SW 1271 (cell line): ENCODE measurements at regions not wholly inside any gene's neighbourhood (a gene's known extent, or its start where the extent isn't known, plus 50 kb on each side); places are given as distances from the start of the nearest gene placed in this dataset.
"Not testable (repeated sequence)": the region's sequence is repeated elsewhere in the genome, so short reads cannot be mapped to it uniquely, and the experiment has no call there.

Source experiments
- DNase-seq, 2 experiments: peaks; one replicate each; lab custom pipeline; 2025; lab: John Stamatoyannopoulos, UW

DNA sequence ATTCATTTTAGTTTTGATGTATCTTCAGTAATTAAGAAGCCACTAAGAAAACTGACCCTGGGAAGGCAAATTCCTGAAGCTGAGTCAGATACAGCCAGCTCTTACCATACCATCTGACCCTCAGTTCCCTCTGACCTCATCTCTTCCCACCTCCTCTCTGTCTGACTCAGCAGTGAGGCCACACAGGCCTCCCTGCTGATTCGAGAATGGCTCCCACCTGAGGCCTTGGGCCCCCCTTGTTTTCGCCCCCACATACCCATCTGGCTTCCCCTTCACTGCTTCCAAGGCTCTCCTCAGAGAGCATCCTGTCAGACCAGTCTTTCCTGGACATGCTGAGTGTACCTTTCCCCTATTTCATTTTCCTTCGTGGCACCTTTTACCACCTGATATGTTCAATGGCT, 71.0 kb upstream of the CYP1B1 start:
- DNase-seq, result peak; percentile 69 to 93

DNA sequence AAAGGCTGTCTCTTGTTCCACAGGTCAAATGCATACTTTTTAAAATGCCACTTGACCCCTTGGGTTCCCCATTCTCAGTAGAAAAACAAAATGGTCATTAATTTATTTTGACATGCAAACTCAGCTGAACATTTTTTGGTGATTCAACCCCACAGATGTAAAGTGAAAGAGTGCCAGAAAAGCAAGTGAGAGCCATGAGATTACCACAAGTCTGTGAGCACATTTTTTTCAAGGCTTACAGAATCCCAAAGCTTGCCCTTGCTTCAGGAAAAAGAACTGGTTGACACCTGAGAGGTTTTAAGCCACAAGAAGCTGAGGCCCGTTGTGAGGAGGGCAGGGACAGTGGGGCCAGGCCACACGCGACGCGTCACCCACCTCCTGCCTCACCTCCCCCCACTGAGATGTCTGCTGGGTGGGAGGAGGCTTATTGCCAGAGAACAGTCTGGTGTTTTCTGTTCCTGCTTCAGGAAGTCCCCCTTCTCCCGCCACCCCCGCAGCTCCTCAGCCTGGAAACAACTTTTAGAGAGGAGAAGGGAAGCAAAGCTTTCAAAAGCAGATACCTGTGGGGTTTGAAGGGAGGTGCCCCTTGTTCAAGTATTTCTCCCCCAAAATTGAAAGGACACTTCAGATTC, 70.4 kb upstream of the CYP1B1 start:
- peak; percentile 65 to 89 for DNase-seq

DNA sequence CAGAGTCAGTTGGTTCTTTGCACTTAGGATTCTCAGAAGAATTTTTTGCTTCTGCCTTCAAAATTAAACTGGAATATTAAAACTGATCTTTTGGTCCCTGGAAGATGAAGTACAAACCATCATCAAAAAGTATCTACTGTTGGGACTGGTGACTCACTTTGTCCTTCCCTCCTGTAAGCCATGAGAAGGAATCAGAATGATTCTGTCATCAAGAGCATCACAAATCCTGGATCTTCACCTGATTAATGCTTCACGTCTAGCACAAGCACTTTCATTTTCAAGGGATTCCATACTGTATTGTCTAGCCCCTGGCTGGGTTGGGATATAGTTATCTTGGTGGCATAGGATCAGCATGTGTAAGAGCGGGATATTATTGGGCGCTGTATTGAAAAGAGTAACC, 69.3 kb upstream of the CYP1B1 start:
- DNase-seq, result no peak

DNA sequence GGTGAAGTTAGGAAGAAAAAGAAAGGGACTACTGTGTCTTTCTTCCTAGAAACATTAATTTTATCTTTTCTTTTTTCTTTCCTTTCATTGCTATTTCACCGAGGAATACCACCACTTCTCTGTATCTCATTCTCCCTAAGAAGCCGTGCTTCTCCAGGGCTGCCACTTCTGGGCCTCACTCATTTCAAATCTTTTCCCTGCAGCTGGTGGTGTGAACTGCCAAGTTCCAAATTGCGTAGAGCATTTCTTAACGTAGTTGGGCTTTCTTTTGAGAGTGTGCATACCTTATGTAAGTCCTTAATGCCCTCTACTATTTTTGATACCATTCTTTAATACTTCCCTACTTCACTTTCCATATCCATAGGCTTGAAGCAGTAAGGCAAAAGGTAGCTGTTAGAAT, 66.7 kb upstream of the CYP1B1 start:
- DNase-seq, result no peak

DNA sequence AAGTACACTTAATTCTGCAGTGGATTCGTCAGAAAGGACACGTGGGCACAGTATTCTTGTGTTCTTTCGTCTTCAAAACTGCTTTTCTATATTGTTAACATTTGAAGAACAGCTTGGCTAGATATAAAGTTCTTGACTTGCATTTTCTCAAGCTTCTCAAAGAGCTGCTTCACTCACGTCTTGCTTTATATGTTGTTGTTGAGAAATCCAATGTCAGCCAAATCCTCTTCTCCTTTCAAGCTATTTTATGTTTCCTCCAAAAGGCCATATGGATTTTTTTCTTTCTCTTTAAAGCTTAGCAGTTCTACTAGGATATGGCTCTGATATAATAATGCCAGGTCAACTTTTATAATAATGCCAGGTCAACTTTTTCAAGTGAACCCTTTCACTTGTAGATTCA, 65.5 kb upstream of the CYP1B1 start:
- no peak for DNase-seq

DNA sequence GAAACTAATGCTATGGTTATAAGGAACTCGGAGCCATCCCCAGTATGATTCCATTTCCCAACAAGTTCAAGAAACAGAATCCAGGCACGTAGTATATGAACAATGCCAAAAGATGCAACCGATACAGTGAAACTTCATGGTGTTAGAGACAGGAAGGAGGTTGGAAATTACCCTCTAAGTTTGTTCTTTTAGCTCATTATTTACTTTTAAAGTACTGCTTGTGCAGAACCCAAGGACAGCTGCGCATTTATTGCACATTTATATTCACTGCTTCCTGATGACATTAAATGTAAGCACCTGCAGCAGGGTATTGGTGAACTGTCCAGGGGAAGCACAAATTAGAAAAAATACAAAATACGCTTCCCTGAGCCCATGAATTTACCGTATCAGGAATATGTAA, 63.0 kb upstream of the CYP1B1 start:
- DNase-seq, result no peak

DNA sequence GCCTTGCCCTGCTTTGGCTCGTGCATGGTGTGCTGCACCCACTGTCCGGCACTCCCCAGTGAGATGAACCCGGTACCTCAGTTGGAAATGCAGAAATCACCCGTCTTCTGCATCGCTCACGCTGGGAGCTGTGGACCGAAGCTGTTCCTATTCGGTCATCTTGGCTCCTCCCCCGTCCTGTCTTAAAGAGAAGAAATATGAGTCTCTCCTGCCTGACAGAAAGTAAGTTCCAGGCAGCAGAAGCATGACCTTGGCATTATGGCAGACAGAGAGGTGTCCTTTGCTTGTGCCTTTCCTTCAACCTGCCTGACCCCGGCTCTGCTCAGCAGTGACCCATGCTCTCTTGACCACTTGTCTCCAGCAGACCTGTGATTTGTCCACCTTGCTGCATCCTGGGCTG, 62.5 kb upstream of the CYP1B1 start:
- no peak for DNase-seq

DNA sequence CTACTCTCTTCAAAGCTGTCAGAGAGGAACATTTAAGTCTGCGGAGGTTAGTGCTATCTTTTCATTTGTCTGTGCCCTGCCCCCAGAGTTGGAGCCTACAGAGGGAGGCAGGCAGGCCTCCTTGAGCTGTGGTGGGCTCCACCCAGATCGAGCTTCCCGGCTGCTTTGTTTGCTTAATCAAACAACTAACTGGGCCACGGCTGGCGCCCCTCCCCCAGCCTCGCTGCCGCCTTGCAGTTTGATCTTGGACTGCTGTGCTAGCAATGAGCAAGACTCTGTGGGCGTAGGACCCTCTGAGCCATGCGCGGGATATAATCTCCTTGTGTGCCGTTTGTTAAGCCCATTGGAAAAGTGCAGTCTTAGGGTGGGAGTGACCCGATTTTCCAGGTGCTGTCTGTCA, 62.0 kb upstream of the CYP1B1 start:
- DNase-seq, result not testable (repeated sequence)

DNA sequence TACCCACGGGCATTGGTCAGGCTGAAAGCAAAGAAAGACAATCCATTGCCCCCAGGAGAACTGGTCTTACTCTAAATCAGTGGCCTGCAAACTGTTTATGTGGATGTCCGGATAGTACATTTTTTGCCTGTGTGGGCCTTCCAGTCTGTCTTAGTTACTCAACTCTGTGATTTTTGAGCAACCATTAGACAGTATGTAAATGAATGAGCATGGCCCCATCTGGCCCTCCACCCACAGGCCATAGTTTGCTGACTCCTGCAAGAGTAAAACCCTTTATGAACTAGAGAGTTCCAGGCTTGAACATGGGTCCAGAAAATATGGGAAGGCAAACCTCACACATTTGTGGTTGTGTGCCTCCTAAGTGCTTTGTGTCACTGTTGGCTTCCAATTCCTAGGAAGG, 55.7 kb upstream of the CYP1B1 start:
- no peak for DNase-seq

DNA sequence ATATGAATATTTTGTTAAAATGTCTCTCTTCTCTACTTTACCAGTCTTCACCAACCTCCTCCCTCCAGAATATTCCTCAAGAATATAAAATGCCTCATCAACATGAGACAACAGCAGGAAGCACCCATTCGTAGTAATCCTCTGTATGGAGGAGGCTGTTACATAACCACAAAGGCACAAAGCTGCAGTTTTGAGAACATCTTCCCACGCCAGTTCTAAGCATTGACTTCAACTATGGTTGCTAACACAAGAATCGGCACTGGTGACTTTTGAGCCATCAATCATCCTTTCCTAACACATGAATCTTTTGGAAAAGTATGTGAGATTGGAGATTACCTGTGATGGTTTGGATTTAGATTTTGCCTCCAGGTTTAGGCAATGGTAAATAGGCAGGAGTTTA, 54.9 kb upstream of the CYP1B1 start:
- DNase-seq, result no peak

DNA sequence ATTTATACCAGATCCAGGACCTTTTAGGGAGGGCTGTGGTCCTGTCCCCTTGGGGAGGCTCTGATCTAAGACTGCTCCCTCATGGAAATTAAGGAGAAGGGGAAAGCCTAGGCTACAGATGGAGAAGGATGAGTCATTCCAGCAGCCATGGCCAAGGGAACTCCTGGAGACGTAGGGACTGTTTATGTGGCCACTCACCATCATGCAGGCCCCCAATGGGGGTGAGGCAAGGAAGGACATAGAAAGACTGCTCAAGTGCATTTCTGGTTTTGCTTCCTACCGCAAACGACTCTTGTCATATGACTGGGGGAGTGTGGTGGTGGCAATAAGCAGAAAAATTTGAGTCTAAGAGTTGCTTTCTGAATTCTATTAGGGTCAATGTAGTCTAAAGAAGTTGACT, 54.0 kb upstream of the CYP1B1 start:
- no peak for DNase-seq

DNA sequence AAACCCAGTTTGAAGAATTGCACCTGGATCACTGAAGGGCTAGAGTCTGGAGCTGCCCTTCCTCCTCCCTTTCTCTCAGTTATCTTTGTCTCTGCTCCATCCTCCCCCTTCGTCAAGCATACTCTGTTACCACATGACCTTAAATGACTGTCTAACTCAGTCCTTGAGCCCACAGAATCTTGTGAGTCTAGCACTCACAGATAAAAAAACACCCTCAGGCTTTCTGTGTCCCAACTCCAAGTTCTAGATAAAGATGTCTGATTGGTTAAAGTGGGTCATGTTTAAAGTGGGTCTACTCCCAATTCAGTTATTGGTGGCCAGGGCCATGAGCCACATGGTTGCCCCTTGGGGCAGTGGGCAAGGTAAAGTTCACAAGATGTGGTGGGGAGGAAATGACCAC, 53.5 kb upstream of the CYP1B1 start:
- DNase-seq, result no peak

DNA sequence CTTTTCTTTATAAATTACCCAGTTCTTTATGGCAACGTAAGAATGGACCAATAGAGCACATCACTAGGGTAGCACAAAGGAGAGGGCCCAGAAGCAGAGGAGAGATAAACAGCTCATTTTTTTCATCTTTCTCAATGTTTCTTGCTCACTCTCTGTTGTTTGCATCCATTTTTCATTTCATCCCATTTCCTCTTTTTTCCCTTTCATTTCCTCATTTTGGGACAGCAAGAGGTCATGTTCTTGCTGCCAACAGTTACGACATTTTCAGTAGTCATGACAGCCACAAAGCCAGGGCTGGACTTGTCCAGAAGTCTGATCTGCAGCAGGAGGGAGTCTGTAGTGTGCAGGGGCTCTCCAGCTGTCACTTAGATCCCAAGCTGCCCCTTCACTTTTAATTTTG, 52.7 kb upstream of the CYP1B1 start:
- no peak for DNase-seq

DNA sequence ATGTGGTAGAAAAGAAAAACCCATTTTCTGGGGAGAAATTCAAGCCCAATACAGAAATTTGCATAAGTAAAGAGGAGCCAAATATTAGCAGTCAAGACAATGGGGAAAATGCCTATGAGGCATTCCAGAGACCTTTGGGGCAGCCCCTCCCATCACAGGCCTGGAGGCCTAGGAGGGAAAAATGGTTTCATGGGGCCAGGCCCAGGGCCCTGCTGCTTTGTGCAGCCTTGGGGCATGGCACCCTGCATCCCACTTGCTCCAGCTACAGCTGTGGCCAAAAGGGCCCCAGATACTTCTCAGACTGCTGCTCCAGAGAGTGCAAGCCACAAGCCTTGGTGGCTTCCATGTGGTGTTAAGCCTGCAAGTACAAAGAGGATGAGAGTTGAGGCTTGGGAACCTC, 51.3 kb upstream of the CYP1B1 start:
- no peak for DNase-seq

DNA sequence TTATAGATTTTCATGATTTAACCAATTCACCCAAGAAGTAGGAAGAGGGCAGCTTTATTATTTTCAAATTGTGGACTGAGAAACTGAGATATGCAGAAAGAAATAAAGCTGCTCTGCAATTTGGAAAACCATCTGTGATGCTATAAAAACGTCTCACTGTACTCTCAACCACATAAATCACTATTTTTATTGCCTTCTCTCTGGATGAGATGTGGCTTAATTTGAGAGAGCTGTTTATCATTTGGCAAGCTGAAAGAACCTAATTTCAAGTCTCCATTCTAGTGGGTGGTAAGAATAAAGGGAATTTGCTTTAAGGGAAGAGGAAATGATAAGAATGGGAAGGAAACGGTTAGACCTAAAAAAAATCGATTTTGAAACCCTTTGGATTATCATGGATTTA, 49.9 kb upstream of the CYP1B1 start:
- DNase-seq, result no peak
